ENCODE measurements at regions not wholly inside any gene's neighbourhood (a gene's known extent, or its start where the extent isn't known, plus 50 kb on each side); places are given as distances from the start of the nearest gene placed in this dataset.
A peak's percentile ranks its signal among the peaks of the same experiment; 100 is the strongest.

DNA sequence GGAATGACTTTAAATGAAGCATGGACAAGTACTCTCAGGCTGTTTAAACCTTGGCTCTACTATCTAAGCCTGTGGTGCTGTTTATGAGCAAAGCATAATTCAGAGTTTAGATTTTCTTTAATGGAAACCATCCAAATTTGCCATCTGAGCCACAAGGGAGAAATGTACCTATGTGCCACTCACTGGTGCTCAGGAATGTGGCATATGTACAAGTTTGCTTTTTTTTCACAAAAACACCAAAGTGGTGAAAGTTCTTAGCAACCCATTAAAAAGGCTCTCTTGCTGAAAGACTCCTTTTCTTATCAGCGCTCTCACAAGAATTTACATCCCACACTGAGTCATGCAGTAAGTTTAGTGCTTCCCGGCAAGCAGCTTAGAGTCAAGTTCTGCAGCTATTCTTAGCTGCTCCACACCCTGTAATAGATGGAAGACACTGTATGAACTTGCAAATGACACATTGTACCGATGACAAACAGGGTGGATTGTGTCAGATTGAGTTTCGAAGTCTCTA, 57.3 kb upstream of the MLIP start:
- H3K4me3 ChIP-seq (ENCODE audit: low read length), result peak overlapping the region; percentile 11
- H3K9me3 ChIP-seq (replicated peaks; ENCODE audit: control insufficient read depth, low read depth, low read length), result no peaks in the 10 kb centered on the region
- H3K27me3 ChIP-seq (ENCODE audit: control insufficient read depth, insufficient read depth, low read length), result no peaks in the 10 kb centered on the region
- H3K36me3 ChIP-seq (ENCODE audit: control insufficient read depth, insufficient read depth, low read length), result no peaks in the 10 kb centered on the region
- peak; percentile 88 for DNase-seq
- WGBS (ENCODE audit: insufficient coverage), result 83% methylated on average over 1 of the region's 4 CpGs
- peak overlapping the region; percentile 74 for H3K27ac ChIP-seq (ENCODE audit: low read length)
- peaks cover 3% of the 10 kb centered on the region for H3K4me1 ChIP-seq (ENCODE audit: control insufficient read depth, insufficient read depth, low read length)

DNA sequence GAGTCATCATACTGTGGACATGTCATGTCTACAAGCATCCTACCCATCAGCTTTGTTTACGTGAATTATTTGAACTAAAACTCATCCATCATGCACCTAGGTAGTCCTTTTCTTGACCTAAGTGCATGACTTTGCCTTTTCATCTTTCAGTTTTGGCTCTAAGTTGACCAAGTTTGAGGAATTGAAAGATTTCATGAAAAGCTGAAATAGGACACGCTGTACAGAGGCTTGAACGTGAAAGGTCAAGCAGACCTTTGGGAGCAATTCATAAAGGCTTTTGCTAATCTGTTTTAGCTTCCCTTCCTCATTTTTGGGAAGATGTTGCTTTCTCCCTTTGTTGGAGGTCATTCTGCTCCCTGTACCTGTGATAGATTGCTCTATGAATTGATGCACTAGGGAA, 55.1 kb upstream of the MLIP start:
- Histone ChIP-seq H3K27me3 (ENCODE audit: control insufficient read depth, insufficient read depth, low read length) (no peaks in the 10 kb centered on the region), H3K9me3 (replicated peaks; ENCODE audit: control insufficient read depth, low read depth, low read length) (no peaks in the 10 kb centered on the region), H3K36me3 (ENCODE audit: control insufficient read depth, insufficient read depth, low read length) (no peaks in the 10 kb centered on the region), H3K4me3 (ENCODE audit: low read length) (no peak overlapping the region), H3K4me1 (ENCODE audit: control insufficient read depth, insufficient read depth, low read length) (peaks cover 3% of the 10 kb centered on the region), H3K27ac (ENCODE audit: low read length) (no peak overlapping the region)
- no peak for DNase-seq
- WGBS (ENCODE audit: insufficient coverage), result no CpG with 5 or more reads among the region's 3 CpGs

DNA sequence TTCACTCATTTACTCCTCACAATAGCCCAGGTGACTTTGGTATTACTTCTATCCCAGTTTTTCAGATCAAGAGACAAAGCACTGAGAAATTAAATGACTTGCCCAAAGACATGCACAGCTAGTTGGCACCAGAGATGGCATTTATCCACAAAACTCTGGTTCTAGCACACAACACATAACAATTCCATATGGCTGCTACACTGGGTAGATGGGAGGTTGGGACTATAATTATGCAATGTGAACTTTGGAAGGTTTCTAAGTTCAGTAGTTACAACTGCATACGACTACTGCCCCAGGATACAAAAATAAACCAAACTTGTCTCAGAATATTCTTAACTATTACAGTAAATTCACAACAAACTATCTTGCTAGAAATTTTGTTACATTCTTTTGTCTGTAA, 54.2 kb upstream of the MLIP start:
- no peak for DNase-seq
- H3K27me3 ChIP-seq (ENCODE audit: control insufficient read depth, insufficient read depth, low read length), result no peaks in the 10 kb centered on the region
- no peaks in the 10 kb centered on the region for H3K9me3 ChIP-seq (replicated peaks; ENCODE audit: control insufficient read depth, low read depth, low read length)
- H3K36me3 ChIP-seq (ENCODE audit: control insufficient read depth, insufficient read depth, low read length), result no peaks in the 10 kb centered on the region
- peaks cover 3% of the 10 kb centered on the region for H3K4me1 ChIP-seq (ENCODE audit: control insufficient read depth, insufficient read depth, low read length)
- H3K27ac ChIP-seq (ENCODE audit: low read length), result no peak overlapping the region
- no peak overlapping the region for H3K4me3 ChIP-seq (ENCODE audit: low read length)
- no CpG with 5 or more reads among the region's 1 CpG for WGBS (ENCODE audit: insufficient coverage)

DNA sequence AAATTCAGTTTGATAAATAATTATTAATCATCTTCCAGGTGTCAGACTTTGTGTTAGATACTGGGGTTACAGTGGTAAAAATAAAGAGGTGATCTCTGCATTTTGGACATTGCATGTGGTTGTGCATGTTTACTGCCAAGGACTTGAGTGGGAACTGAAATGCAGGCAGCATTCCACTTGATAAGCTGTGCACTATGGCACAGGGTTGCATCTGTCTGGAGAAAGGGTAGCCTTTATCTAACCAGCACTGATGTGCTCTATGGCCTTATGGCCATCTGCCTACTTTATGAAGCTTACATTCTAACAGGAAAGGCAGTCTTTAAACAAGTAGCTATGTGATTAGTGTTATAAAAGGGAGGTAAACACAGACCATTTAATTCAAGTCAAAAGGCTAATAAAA, 53.0 kb upstream of the MLIP start:
- no peaks in the 10 kb centered on the region for H3K36me3 ChIP-seq (ENCODE audit: control insufficient read depth, insufficient read depth, low read length)
- H3K9me3 ChIP-seq (replicated peaks; ENCODE audit: control insufficient read depth, low read depth, low read length), result no peaks in the 10 kb centered on the region
- H3K27ac ChIP-seq (ENCODE audit: low read length), result no peak overlapping the region
- peaks cover 3% of the 10 kb centered on the region for H3K4me1 ChIP-seq (ENCODE audit: control insufficient read depth, insufficient read depth, low read length)
- no peak for DNase-seq
- H3K27me3 ChIP-seq (ENCODE audit: control insufficient read depth, insufficient read depth, low read length), result no peaks in the 10 kb centered on the region
- no peak overlapping the region for H3K4me3 ChIP-seq (ENCODE audit: low read length)

DNA sequence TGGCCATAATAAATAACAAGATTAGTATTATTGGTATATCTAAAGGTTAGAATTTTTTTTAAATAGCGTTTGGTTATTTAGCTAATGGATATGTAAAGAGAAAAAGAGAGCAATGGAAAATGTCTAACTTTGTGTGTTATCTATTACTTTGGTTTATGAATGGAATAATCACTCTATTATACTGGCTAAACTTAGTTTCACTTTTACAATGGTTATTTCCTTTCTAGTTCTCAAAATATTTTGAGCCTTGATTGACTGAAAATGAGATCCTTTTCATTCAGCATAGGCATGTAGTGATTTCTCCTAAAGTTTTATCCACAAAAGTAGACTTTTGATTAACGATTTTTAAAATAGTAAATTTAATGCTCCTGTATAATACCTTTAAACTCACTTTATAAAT, 51.6 kb upstream of the MLIP start:
- Histone ChIP-seq H3K27ac (ENCODE audit: low read length) (no peak overlapping the region), H3K4me1 (ENCODE audit: control insufficient read depth, insufficient read depth, low read length) (no peaks in the 10 kb centered on the region), H3K36me3 (ENCODE audit: control insufficient read depth, insufficient read depth, low read length) (no peaks in the 10 kb centered on the region), H3K4me3 (ENCODE audit: low read length) (no peak overlapping the region), H3K27me3 (ENCODE audit: control insufficient read depth, insufficient read depth, low read length) (no peaks in the 10 kb centered on the region), H3K9me3 (replicated peaks; ENCODE audit: control insufficient read depth, low read depth, low read length) (no peaks in the 10 kb centered on the region)
- no peak for DNase-seq
- no CpG with 5 or more reads among the region's 2 CpGs for WGBS (ENCODE audit: insufficient coverage)

DNA sequence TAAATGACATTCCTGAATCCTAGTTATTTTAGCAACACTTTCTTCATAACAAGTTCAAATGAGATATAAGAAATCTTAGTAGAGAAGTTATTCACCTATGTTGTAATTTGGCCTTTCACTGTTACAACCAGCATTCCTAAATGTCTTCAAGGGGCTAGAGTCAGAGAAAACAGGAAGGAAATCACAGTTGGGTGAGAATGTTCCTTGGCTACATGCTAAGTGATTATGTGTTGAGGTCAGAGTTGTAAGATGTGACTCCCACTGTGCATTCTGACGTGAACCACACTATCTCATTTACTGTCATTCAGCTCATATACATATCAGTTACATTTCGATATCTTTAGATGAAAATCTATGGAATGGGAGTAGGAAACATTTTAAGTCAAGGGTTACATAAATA, 51.0 kb upstream of the MLIP start:
- DNase-seq, result no peak
- no peaks in the 10 kb centered on the region for H3K27me3 ChIP-seq (ENCODE audit: control insufficient read depth, insufficient read depth, low read length)
- no peak overlapping the region for H3K27ac ChIP-seq (ENCODE audit: low read length)
- no CpG with 5 or more reads among the region's 2 CpGs for WGBS (ENCODE audit: insufficient coverage)
- no peak overlapping the region for H3K4me3 ChIP-seq (ENCODE audit: low read length)
- no peaks in the 10 kb centered on the region for H3K4me1 ChIP-seq (ENCODE audit: control insufficient read depth, insufficient read depth, low read length)
- H3K9me3 ChIP-seq (replicated peaks; ENCODE audit: control insufficient read depth, low read depth, low read length), result no peaks in the 10 kb centered on the region
- H3K36me3 ChIP-seq (ENCODE audit: control insufficient read depth, insufficient read depth, low read length), result no peaks in the 10 kb centered on the region
